ENCODE measurements at regions not wholly inside any gene's neighbourhood (a gene's known extent, or its start where the extent isn't known, plus 50 kb on each side); places are given as distances from the start of the nearest gene placed in this dataset.

- Histone ChIP-seq H3K36me3 (no peaks in the 10 kb centered on the region), H3K27me3 (no peaks in the 10 kb centered on the region), H3K4me1 (peaks cover 11 to 19% of the 10 kb centered on the region in 2 donors), H3K27ac (no peak overlapping the region), H3K9me3 (no peaks in the 10 kb centered on the region), H3K4me3 (no peak overlapping the region)
- intact Hi-C loops (cut with DNase I; ENCODE audit: low total_unique reads) (no loop called here), in situ Hi-C loops (cut with MboI; ENCODE audit: low sequenced_read_pairs in 4 of 4) (no loop called here)
- TF ChIP-seq, protein P1, sequence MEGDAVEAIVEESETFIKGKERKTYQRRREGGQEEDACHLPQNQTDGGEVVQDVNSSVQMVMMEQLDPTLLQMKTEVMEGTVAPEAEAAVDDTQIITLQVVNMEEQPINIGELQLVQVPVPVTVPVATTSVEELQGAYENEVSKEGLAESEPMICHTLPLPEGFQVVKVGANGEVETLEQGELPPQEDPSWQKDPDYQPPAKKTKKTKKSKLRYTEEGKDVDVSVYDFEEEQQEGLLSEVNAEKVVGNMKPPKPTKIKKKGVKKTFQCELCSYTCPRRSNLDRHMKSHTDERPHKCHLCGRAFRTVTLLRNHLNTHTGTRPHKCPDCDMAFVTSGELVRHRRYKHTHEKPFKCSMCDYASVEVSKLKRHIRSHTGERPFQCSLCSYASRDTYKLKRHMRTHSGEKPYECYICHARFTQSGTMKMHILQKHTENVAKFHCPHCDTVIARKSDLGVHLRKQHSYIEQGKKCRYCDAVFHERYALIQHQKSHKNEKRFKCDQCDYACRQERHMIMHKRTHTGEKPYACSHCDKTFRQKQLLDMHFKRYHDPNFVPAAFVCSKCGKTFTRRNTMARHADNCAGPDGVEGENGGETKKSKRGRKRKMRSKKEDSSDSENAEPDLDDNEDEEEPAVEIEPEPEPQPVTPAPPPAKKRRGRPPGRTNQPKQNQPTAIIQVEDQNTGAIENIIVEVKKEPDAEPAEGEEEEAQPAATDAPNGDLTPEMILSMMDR (IDR thresholded peaks at IDR 0.05 in 4 of 5, conservative IDR thresholded peaks at IDR 0.05 in 1 of 5): no peak
- no peak for TF ChIP-seq POLR2A (IDR thresholded peaks at IDR 0.05)
- DNase-seq (no peak), ATAC-seq (no peak)
Observed at GRCh38 chr3:107973961-107974360, 116.9 kb downstream of the CD47 start.

- no peaks in the 10 kb centered on the region for H3K27me3 ChIP-seq
- DNase-seq (no peak), ATAC-seq (no peak)
- H3K9me3 ChIP-seq: no peaks in the 10 kb centered on the region
- in situ Hi-C loops (cut with MboI; ENCODE audit: low sequenced_read_pairs in 4 of 4): no loop called here
- intact Hi-C loops (cut with DNase I; ENCODE audit: low total_unique reads): no loop called here
- TF ChIP-seq POLR2A (IDR thresholded peaks at IDR 0.05): no peak
- TF ChIP-seq, protein P1 (IDR thresholded peaks at IDR 0.05 in 4 of 5, conservative IDR thresholded peaks at IDR 0.05 in 1 of 5): no peak
- H3K36me3 ChIP-seq: no peaks in the 10 kb centered on the region
- H3K27ac ChIP-seq: no peak overlapping the region
- no peak overlapping the region for H3K4me3 ChIP-seq
- H3K4me1 ChIP-seq: peaks cover 10 to 12% of the 10 kb centered on the region in 2 donors
Observed at GRCh38 chr3:107973152-107973551, 117.7 kb downstream of the CD47 start.

- intact Hi-C loops (cut with DNase I; ENCODE audit: low total_unique reads): no loop called here
Observed at GRCh38 chr3:107970993-107971580, 119.7 kb downstream of the CD47 start.

GRCh38 chr3:107969994-107970819, 120.6 kb downstream of the CD47 start:
- TF ChIP-seq POLR2A (IDR thresholded peaks at IDR 0.05): no peak
- TF ChIP-seq, protein P1 (IDR thresholded peaks at IDR 0.05 in 4 of 5, conservative IDR thresholded peaks at IDR 0.05 in 1 of 5): no peak
- in situ Hi-C loops (cut with MboI; ENCODE audit: low sequenced_read_pairs in 4 of 4) (no loop called here), intact Hi-C loops (cut with DNase I; ENCODE audit: low total_unique reads) (no loop called here)
- Histone ChIP-seq H3K9me3 (no peaks in the 10 kb centered on the region), H3K27ac (peak overlapping the region in 1 of 4 donors; percentile 27), H3K36me3 (no peaks in the 10 kb centered on the region), H3K4me3 (no peak overlapping the region), H3K27me3 (no peaks in the 10 kb centered on the region), H3K4me1 (peaks cover 6 to 10% of the 10 kb centered on the region in 2 donors)
- DNase-seq: no peak
- ATAC-seq: peak; percentile 33 to 36

More at GRCh38 chr3:107970993-107971580, 119.7 kb downstream of the CD47 start:
- no peak for DNase-seq
- no peak overlapping the region for H3K4me3 ChIP-seq
- H3K4me1 ChIP-seq: peaks cover 6 to 10% of the 10 kb centered on the region in 2 donors
- H3K27me3 ChIP-seq: no peaks in the 10 kb centered on the region
- in situ Hi-C loops (cut with MboI; ENCODE audit: low sequenced_read_pairs in 4 of 4): no loop called here
- H3K36me3 ChIP-seq: no peaks in the 10 kb centered on the region
- H3K27ac ChIP-seq: no peak overlapping the region
- H3K9me3 ChIP-seq: no peaks in the 10 kb centered on the region
- TF ChIP-seq POLR2A (IDR thresholded peaks at IDR 0.05): no peak
- TF ChIP-seq, protein P1 (IDR thresholded peaks at IDR 0.05 in 4 of 5, conservative IDR thresholded peaks at IDR 0.05 in 1 of 5): no peak
- ATAC-seq: no peak

All from gastrocnemius medialis (tissue), 4 donors.